ENCODE measurements at regions not wholly inside any gene's neighbourhood (a gene's known extent, or its start where the extent isn't known, plus 50 kb on each side); places are given as distances from the start of the nearest gene placed in this dataset.

DNA sequence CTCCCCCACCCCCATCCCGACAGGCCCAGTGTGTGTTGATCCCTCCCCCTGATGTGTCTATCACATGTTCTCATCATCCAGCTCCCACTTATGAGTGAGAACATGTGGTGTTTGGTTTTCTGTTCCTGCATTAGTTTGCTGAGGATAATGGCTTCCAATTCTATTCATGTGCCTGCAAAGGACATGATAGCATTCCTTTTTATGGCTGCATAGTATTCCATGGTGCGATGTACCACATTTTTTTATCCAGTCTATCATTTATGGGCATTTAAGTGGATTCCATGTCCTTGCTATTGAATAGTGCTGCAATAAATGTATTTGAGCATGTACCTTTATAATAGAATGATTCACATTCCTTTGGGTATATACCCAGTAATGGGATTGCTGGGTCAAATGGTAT is 66.6 kb upstream of the NXT1 start:
- H3K27me3 ChIP-seq, result no peaks in the 10 kb centered on the region
- no peaks in the 10 kb centered on the region for H3K36me3 ChIP-seq
- no peak overlapping the region for H3K27ac ChIP-seq
- no peaks in the 10 kb centered on the region for H3K9me3 ChIP-seq (ENCODE audit: low read depth)
- H3K4me3 ChIP-seq, result no peak overlapping the region
- TF ChIP-seq, protein P1, sequence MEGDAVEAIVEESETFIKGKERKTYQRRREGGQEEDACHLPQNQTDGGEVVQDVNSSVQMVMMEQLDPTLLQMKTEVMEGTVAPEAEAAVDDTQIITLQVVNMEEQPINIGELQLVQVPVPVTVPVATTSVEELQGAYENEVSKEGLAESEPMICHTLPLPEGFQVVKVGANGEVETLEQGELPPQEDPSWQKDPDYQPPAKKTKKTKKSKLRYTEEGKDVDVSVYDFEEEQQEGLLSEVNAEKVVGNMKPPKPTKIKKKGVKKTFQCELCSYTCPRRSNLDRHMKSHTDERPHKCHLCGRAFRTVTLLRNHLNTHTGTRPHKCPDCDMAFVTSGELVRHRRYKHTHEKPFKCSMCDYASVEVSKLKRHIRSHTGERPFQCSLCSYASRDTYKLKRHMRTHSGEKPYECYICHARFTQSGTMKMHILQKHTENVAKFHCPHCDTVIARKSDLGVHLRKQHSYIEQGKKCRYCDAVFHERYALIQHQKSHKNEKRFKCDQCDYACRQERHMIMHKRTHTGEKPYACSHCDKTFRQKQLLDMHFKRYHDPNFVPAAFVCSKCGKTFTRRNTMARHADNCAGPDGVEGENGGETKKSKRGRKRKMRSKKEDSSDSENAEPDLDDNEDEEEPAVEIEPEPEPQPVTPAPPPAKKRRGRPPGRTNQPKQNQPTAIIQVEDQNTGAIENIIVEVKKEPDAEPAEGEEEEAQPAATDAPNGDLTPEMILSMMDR (IDR thresholded peaks at IDR 0.05; ENCODE audit: low read depth, low read length), result no peak
- no peak for DNase-seq (ENCODE audit: low read depth in 1 of 2, low spot score in 1 of 2)
- no peaks in the 10 kb centered on the region for H3K4me1 ChIP-seq (ENCODE audit: low read depth)

DNA sequence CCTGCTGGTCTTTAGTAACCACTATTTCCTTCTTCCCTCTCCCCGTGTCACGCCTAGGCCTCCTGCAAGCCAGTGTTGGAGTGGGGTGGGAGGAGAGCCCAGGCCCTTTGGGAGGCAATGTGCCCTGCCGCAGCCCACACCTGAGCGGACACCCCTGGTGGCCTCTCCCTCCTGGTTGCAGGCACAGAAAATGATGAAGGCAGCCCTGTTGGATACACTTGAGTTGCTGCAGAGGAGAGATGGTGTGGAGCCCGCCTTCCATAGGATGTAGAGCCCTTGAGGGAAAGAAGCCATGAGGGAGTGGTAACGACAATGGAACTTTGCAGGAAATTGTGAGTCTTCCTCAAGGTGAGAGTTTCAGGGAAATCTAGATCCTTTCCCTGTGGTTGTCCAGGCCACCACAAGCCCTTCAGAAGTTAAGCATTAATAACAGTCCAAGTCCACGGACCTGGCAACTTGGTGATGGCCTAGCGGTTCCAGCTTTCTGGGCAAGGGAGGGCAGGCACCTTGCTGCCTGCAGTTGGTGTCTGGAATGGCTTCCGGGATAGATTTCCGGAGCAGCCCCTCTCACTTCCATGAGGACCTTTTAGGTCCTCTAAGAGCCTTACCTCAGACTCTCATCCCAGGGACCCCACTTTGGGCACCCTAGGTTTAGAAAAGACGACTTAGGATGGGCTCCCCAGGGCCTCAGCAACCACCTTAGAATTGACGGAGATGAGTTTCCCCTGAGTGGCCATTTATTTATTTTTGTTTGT is 67.3 kb upstream of the NXT1 start:
- Histone ChIP-seq H3K27me3 (no peaks in the 10 kb centered on the region), H3K27ac (no peak overlapping the region), H3K36me3 (no peaks in the 10 kb centered on the region), H3K9me3 (ENCODE audit: low read depth) (no peaks in the 10 kb centered on the region), H3K4me3 (no peak overlapping the region), H3K4me1 (ENCODE audit: low read depth) (no peaks in the 10 kb centered on the region)
- DNase-seq (ENCODE audit: low read depth in 1 of 2, low spot score in 1 of 2), result no peak
- TF ChIP-seq, protein P1 (IDR thresholded peaks at IDR 0.05; ENCODE audit: low read depth, low read length), result no peak

DNA sequence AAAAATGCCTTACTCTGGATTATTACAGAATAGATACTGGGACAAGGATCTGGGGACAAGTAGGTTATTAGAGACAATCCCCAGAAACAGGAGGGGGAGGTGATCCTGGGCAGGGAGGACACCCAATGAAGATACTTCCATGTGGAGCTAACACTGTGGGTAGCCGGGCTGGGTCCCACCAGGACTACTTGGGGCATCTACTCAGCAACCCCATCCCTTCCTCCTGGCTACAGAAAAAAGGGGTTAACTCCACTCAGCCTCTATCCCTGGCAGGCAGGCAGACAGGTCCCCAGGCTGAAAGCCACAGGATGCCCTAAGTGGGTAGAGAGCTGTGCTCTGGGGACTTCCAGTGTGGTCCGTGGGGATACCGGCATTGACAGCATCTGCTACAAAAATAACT is 68.0 kb upstream of the NXT1 start:
- DNase-seq (ENCODE audit: low read depth in 1 of 2, low spot score in 1 of 2), result no peak
- no peaks in the 10 kb centered on the region for H3K4me1 ChIP-seq (ENCODE audit: low read depth)
- H3K27ac ChIP-seq, result no peak overlapping the region
- TF ChIP-seq, protein P1 (IDR thresholded peaks at IDR 0.05; ENCODE audit: low read depth, low read length), result no peak
- H3K9me3 ChIP-seq (ENCODE audit: low read depth), result no peaks in the 10 kb centered on the region
- no peaks in the 10 kb centered on the region for H3K36me3 ChIP-seq
- no peaks in the 10 kb centered on the region for H3K27me3 ChIP-seq
- H3K4me3 ChIP-seq, result no peak overlapping the region

DNA sequence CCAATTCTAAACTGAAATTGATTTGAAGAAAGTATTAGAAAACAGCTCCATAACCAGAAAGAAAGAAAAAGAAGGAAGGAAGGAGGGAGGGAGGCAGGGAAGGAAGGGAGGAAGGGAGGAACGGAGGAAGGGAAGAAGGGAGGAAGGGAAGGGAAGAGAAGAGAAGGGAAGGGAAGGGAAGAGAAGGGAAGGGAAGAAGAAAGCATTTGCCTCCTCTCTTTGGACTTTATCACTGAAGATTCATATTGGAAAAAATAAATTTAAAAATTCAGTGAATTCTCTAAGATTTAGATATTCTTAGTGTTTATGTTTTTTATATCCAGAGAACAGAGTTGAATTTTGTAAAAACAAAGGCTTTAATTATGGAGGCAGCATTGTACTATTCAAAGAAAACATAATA is 68.5 kb upstream of the NXT1 start:
- no peak overlapping the region for H3K27ac ChIP-seq
- H3K27me3 ChIP-seq, result no peaks in the 10 kb centered on the region
- H3K4me3 ChIP-seq, result no peak overlapping the region
- TF ChIP-seq, protein P1 (IDR thresholded peaks at IDR 0.05; ENCODE audit: low read depth, low read length), result no peak
- H3K4me1 ChIP-seq (ENCODE audit: low read depth), result no peaks in the 10 kb centered on the region
- no peaks in the 10 kb centered on the region for H3K9me3 ChIP-seq (ENCODE audit: low read depth)
- no peaks in the 10 kb centered on the region for H3K36me3 ChIP-seq
- no peak for DNase-seq (ENCODE audit: low read depth in 1 of 2, low spot score in 1 of 2)

DNA sequence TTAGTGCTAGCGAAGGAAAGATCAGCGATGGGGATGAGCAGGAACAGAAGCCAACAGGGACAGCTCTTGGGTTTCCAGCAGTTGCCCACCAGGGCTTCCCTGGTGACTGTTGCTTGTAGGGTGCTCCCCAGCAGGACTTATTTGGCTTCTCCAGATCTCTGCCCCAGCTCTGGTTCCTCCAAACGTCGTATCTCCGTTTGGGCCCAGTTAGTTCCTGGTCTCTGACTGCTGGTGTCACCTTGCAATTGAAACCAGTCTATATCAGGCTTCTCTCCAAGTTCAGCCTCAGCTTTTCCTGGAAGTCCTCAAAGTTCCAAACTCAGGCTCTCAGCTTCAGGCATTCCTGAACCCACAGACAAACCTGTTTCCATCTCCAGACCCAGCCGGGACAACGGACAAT is 70.8 kb upstream of the NXT1 start:
- DNase-seq (ENCODE audit: low read depth in 1 of 2, low spot score in 1 of 2), result no peak
- Histone ChIP-seq H3K9me3 (ENCODE audit: low read depth) (no peaks in the 10 kb centered on the region), H3K27me3 (no peaks in the 10 kb centered on the region), H3K27ac (no peak overlapping the region), H3K4me1 (ENCODE audit: low read depth) (no peaks in the 10 kb centered on the region), H3K36me3 (no peaks in the 10 kb centered on the region), H3K4me3 (no peak overlapping the region)
- TF ChIP-seq, protein P1 (IDR thresholded peaks at IDR 0.05; ENCODE audit: low read depth, low read length), result no peak
